ENCODE measurements at regions not wholly inside any gene's neighbourhood (a gene's known extent, or its start where the extent isn't known, plus 50 kb on each side); places are given as distances from the start of the nearest gene placed in this dataset.

DNA sequence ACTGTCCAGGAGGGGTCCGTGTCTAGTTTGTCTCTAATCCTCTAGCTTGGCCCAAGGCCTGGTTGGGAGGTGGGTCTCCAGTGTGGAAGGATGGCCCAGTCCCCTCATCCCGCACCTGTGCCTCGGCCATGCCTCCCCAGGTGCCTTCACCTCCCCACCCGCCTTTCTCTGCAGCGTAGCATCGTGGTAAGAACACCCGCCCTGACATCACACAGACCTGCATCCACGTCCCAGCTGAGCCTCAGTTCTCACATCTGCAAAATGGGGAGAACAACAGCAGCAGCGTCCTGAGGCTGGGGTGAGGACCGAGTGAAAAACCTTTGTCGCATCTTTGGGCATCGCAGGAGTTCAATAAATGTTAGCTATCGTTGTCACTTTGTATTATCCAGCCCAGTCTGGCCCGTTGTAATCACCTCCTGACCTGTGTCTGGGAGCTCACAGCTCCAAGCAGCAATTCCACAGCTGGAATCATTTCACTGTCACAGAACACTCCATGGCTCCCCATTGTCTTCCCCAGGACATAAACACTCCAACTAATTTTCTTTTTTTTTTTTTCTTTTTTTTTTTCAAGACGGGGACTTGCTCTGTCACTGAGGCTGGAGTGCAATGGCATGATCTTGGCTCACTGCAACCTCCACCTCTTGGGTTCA lies 181.2 kb upstream of the IER5L start:
- Histone ChIP-seq H3K27me3 (replicated peaks; ENCODE audit: insufficient read depth, low read length) (peaks cover 5% of the 10 kb centered on the region), H3K79me2 (ENCODE audit: low read length) (no peaks in the 10 kb centered on the region), H3K36me3 (replicated peaks; ENCODE audit: insufficient read depth, low read length) (no peaks in the 10 kb centered on the region), H3K4me1 (ENCODE audit: low read length) (no peaks in the 10 kb centered on the region), H3F3A (ENCODE audit: insufficient read depth, low read length) (no peaks in the 10 kb centered on the region), H3K4me2 (ENCODE audit: low read depth, low read length) (no peak overlapping the region), H3K9ac (ENCODE audit: low read length) (no peak overlapping the region), H3K9me2 (replicated peaks; ENCODE audit: insufficient read depth, low read length) (no peaks in the 10 kb centered on the region), H3K9me3 (replicated peaks; ENCODE audit: insufficient read depth, low read length) (no peaks in the 10 kb centered on the region), H4K20me1 (ENCODE audit: insufficient read depth, low read length) (no peaks in the 10 kb centered on the region), H2AFZ (ENCODE audit: low read length) (no peak overlapping the region), H3K27ac (ENCODE audit: low read length) (no peak overlapping the region), H3K4me3 (ENCODE audit: low read length) (no peak overlapping the region)
- DNase-seq, result no peak
- TF ChIP-seq EZH2phosphoT487 (IDR thresholded peaks at IDR 0.05; ENCODE audit: low read length), result no peak
- TF ChIP-seq EZH2 (optimal IDR thresholded peaks at IDR 0.05; ENCODE audit: low read depth, low read length), result no peak
- TF ChIP-seq CTCF (IDR thresholded peaks at IDR 0.05; ENCODE audit: low read length), result no peak

GRCh38 chr9:129358621-129359154 lies 180.6 kb upstream of the IER5L start:
- no peaks in the 10 kb centered on the region for H3K36me3 ChIP-seq (replicated peaks; ENCODE audit: insufficient read depth, low read length)
- H3K9ac ChIP-seq (ENCODE audit: low read length), result no peak overlapping the region
- DNase-seq, result no peak
- H3K4me2 ChIP-seq (ENCODE audit: low read depth, low read length), result no peak overlapping the region
- H3K9me2 ChIP-seq (replicated peaks; ENCODE audit: insufficient read depth, low read length), result no peaks in the 10 kb centered on the region
- no peaks in the 10 kb centered on the region for H3K4me1 ChIP-seq (ENCODE audit: low read length)
- no peaks in the 10 kb centered on the region for H4K20me1 ChIP-seq (ENCODE audit: insufficient read depth, low read length)
- H3F3A ChIP-seq (ENCODE audit: insufficient read depth, low read length), result no peaks in the 10 kb centered on the region
- peaks cover 5% of the 10 kb centered on the region for H3K27me3 ChIP-seq (replicated peaks; ENCODE audit: insufficient read depth, low read length)
- H3K79me2 ChIP-seq (ENCODE audit: low read length), result no peaks in the 10 kb centered on the region
- H3K9me3 ChIP-seq (replicated peaks; ENCODE audit: insufficient read depth, low read length), result no peaks in the 10 kb centered on the region
- TF ChIP-seq CTCF (IDR thresholded peaks at IDR 0.05; ENCODE audit: low read length), result no peak
- no peak for TF ChIP-seq EZH2phosphoT487 (IDR thresholded peaks at IDR 0.05; ENCODE audit: low read length)
- no peak for TF ChIP-seq EZH2 (optimal IDR thresholded peaks at IDR 0.05; ENCODE audit: low read depth, low read length)
- no peak overlapping the region for H3K27ac ChIP-seq (ENCODE audit: low read length)
- no peak overlapping the region for H3K4me3 ChIP-seq (ENCODE audit: low read length)
- H2AFZ ChIP-seq (ENCODE audit: low read length), result no peak overlapping the region

- Histone ChIP-seq H3K4me3 (ENCODE audit: low read length) (no peak overlapping the region), H3K27me3 (replicated peaks; ENCODE audit: insufficient read depth, low read length) (peaks cover 5% of the 10 kb centered on the region), H3K9me3 (replicated peaks; ENCODE audit: insufficient read depth, low read length) (no peaks in the 10 kb centered on the region), H3K4me1 (ENCODE audit: low read length) (no peaks in the 10 kb centered on the region), H3K9ac (ENCODE audit: low read length) (no peak overlapping the region), H4K20me1 (ENCODE audit: insufficient read depth, low read length) (no peaks in the 10 kb centered on the region), H3K4me2 (ENCODE audit: low read depth, low read length) (no peak overlapping the region), H3F3A (ENCODE audit: insufficient read depth, low read length) (no peaks in the 10 kb centered on the region), H2AFZ (ENCODE audit: low read length) (no peak overlapping the region), H3K36me3 (replicated peaks; ENCODE audit: insufficient read depth, low read length) (no peaks in the 10 kb centered on the region), H3K27ac (ENCODE audit: low read length) (no peak overlapping the region), H3K9me2 (replicated peaks; ENCODE audit: insufficient read depth, low read length) (no peaks in the 10 kb centered on the region), H3K79me2 (ENCODE audit: low read length) (no peaks in the 10 kb centered on the region)
- DNase-seq, result no peak
- TF ChIP-seq EZH2phosphoT487 (IDR thresholded peaks at IDR 0.05; ENCODE audit: low read length) (no peak), CTCF (IDR thresholded peaks at IDR 0.05; ENCODE audit: low read length) (no peak), EZH2 (optimal IDR thresholded peaks at IDR 0.05; ENCODE audit: low read depth, low read length) (no peak)
Observed at GRCh38 chr9:129357773-129358245, 179.7 kb upstream of the IER5L start.

Measured in MM.1S (cell line).